Ovary (tissue), 7 donors: ENCODE measurements at regions not wholly inside any gene's neighbourhood (a gene's known extent, or its start where the extent isn't known, plus 50 kb on each side); places are given as distances from the start of the nearest gene placed in this dataset.

Source experiments
- DNase-seq, 5 donors: peaks; one replicate each; pipeline ENCODE4 v3.0.0-alpha.2; 2019 to 2020
- H3K27ac ChIP-seq, 2 donors: fragments of 200-600 bp; one replicate each; pipeline versions ENCODE4 v1.5.1 to v1.8.0; 2019 to 2022
- H3K27me3 ChIP-seq: fragments of 200-600 bp; one replicate; pipeline ENCODE4 v1.8.0; 2022
- H3K36me3 ChIP-seq: fragments of 200-600 bp; sonication (generic); one replicate; pipeline ENCODE4 v1.5.1; 2019
- H3K4me1 ChIP-seq: one replicate; pipeline ENCODE4 v1.8.1; 2013; ENCODE audit warnings: mild to moderate bottlenecking, moderate library complexity; ENCODE audit not compliant: insufficient read depth
- H3K4me3 ChIP-seq: fragments of 200-600 bp; sonication (generic); one replicate; pipeline ENCODE4 v1.5.1; 2017
- H3K9me3 ChIP-seq, 2 donors: fragments of 200-600 bp in 1 of 2; sonication (generic) in 1 of 2; one replicate each; pipeline versions ENCODE4 v1.5.1 to v1.8.1; 2013 to 2019; ENCODE audit warnings: mild to moderate bottlenecking in 1 of 2, moderate library complexity in 1 of 2
- EP300 ChIP-seq: sonication (generic); formaldehyde crosslinking; IDR thresholded peaks from one replicate; pipeline ENCODE4 v1.6.1; 2017; ENCODE audit warnings: antibody characterized with exemption
- POLR2A ChIP-seq: fragments of 450-650 bp; IDR thresholded peaks from one replicate; pipeline ENCODE4 v1.6.1; 2017; ENCODE audit warnings: antibody characterized with exemption, mild to moderate bottlenecking, moderate library complexity
- WGBS, 3 donors: extraction: QIAGEN DNeasy Blood & Tissue Kit in 1 of 3; methylation state at CpG; one replicate each; pipeline versions ENCODE4 v1.1.5 to v1.1.7; 2013 to 2017; 5-methylcytosine and 5-hydroxymethylcytosine counted together
- intact Hi-C, 4 donors: fragments of 100-400 bp; cut with DNase I; formaldehyde crosslinking; loops; one replicate each; pipeline versions ENCODE4 v1.11.0 to v1.15.1; 2022 to 2023
- TF ChIP-seq, protein P1 (sequence below), 3 donors: fragments of 450-650 bp in 2 of 3; fragments of 200-600 bp in 1 of 3; IDR thresholded peaks; one replicate each; pipeline versions ENCODE4 v1.5.1 to v1.8.0; 2016 to 2022; ENCODE audit warnings: antibody characterized with exemption in 3 of 3, mild to moderate bottlenecking in 1 of 3
- donor health status: DM: no; HTN: no; CAD: no; lungs with moderate emphysema.
- donor health status: DM: no; HTN: no; CAD: no.
- donor health status: Bipolar disorder and iron deficiency.
- donor health status: DM: no; HTN: no; CAD: no.
- donor health status: DM: yes; HTN: yes; CAD: no.

DNA sequence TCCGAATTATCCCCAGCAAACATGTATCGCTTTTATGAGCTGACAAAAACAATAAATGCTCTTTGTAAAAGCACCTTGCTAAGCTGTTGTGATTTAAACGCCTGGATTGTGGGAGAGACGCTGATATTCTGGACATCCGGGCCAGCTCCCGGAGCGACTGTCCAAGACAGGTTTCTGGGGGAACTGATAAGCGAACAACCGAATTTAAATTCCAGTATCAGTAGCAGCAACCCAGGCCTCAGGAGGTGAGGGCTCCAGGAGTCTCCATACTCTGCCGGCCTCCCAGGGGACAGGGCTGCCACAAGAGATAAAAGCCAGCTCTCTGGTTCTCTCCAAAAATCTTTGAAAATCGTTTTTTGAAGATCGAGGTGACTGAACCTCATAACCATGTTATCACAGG, 50.3 kb upstream of the VSTM2B start:
- Histone ChIP-seq H3K27me3 (no peaks in the 10 kb centered on the region), H3K9me3 (no peaks in the 10 kb centered on the region), H3K36me3 (no peaks in the 10 kb centered on the region), H3K27ac (no peak overlapping the region), H3K4me3 (no peak overlapping the region), H3K4me1 (no peaks in the 10 kb centered on the region)
- WGBS, 3 donors, result 25 to 44% (median 33%) methylated on average over 12 of the region's 12 CpGs
- no peak for DNase-seq
- TF ChIP-seq EP300 (no peak), POLR2A (no peak)
- TF ChIP-seq, protein P1, sequence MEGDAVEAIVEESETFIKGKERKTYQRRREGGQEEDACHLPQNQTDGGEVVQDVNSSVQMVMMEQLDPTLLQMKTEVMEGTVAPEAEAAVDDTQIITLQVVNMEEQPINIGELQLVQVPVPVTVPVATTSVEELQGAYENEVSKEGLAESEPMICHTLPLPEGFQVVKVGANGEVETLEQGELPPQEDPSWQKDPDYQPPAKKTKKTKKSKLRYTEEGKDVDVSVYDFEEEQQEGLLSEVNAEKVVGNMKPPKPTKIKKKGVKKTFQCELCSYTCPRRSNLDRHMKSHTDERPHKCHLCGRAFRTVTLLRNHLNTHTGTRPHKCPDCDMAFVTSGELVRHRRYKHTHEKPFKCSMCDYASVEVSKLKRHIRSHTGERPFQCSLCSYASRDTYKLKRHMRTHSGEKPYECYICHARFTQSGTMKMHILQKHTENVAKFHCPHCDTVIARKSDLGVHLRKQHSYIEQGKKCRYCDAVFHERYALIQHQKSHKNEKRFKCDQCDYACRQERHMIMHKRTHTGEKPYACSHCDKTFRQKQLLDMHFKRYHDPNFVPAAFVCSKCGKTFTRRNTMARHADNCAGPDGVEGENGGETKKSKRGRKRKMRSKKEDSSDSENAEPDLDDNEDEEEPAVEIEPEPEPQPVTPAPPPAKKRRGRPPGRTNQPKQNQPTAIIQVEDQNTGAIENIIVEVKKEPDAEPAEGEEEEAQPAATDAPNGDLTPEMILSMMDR (IDR thresholded peaks at IDR 0.05), result no peak
- intact Hi-C loops, result no loop called here
